C1 segment of cervical spinal cord (tissue), 14 donors: ENCODE measurements at regions not wholly inside any gene's neighbourhood (a gene's known extent, or its start where the extent isn't known, plus 50 kb on each side); places are given as distances from the start of the nearest gene placed in this dataset.

ENCODE experiments used
- DNase-seq, 14 donors: peaks; one replicate each; lab custom pipeline; 2025; lab: John Stamatoyannopoulos, UW

DNA sequence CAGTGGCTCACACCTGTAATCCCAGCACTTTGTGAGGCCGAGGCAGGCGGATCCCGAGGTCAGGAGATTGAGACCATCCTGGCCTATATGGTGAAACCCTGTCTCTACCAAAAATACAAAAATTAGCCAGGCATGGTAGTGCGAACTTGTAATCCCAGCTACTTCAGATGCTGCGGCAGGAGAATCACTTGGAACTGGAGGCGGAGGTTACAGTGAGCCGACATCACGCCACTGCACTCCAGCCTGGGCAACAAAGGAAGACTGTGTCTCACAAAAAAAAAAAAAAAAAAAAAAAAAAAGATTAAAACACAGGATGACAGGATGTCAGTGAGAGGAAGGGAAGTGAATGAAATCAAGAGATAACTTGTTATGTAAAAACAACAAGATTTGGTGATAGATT, 1158.5 kb downstream of the PCDH9 start:
- no peak for DNase-seq

DNA sequence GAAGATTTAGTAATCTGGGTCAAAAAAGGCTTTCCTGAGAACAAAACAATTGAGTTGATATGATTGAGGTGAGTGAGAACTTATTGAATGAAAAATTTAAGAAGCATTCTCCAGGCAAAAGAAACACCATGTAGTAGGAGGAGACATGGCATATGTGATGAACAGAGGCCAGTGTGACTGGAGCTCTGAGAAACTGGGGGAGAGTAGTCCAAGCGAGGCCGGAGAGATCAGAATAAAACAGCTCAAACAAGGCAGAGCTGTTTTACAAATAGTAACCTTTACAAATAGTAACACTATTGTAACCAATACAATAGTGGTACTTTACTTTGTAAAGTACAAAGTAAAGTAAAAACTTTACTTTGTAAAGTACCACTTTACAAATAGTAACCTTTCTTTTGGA, 1159.1 kb downstream of the PCDH9 start:
- DNase-seq = no peak

DNA sequence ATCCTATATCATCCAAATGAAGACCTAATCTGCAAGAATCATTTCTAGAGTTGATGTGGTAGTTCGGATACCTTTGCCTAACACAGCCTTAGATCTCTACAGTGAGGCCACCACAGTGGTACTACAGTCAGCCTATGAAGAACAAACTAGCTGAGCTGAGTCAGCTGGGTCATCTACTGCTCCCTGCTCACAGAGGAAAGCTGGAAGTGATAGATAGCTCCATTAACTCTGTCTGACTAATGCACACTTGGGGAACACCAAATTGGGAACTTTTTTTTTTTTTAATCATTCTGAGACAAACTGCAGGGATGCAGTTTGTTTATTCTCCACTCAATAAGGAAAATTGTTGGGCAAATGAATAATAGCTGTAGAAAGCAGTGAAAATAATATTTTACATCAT, 1160.6 kb downstream of the PCDH9 start:
- no peak for DNase-seq

DNA sequence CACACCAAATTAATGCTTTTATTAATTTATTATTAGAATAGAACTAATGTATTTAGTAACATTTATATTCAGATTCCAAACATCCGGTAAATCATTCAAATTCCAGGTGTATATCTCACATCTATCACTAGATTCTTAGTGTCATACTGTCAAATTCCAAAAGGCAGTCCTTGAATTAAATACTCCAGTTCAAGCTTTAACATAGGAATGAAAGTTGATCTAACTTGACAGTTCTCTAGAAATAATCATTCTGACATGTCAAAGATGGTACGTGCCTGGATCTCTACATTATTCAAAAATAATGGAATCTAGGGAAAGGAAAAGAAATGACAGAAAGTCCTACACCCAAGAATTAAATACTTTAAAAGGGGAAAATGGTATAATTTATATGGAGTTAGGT, 1161.5 kb downstream of the PCDH9 start:
- no peak for DNase-seq

DNA sequence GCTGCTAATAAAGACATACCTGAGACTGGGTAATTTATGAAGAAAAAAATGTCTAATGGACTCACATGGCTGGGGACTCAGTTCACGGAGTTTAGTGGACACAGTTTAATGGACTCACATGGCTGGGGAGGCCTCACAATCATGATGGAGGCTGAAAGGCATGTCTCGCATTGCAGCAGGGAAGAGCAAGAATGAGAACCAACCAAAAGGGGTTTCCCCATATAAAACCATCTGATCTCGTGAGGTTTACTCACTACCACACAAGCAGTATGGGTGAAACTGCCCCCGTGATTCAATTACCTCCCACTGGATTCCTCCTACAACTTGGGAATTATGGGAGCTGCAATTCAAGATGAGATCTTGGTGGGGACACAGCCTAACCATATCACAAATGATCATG, 1181.2 kb downstream of the PCDH9 start:
- DNase-seq = no peak

DNA sequence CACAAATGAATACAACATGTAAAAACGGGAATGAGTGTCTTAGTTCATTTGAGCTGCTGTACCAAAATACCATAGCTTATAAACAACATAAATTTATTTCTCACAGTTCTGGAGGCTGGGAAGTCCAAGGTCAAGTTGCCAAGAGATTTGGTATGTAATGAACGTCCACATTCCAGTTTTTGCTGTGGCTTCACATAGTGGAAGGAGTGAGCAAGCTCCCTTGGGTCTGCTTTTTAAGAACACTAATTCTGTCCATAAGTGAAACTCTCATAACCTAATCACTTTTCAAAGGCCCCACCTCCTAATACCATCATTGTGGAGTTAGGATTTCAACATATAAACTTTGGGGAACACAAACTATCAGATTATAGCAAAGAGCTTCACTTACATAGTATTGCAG, 1189.6 kb downstream of the PCDH9 start:
- no peak for DNase-seq

DNA sequence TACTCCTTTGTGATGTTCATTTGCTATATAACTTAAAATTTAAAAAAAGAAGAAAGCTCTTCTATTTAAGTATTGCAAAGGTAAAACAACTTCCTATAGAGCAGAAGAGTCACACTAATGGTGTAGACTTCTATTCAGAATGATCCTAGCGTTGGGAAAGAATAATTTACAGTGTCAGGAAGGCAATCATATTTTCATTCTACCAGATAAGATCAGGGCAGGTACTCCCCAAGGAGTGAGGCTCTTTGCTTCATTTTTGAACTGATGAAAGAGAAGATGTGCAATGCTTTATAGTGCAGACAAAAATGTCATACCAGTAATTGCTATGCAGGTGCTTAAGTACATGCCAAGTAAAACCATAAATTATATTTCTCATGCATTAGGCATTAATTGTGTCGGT, 1193.0 kb downstream of the PCDH9 start:
- no peak for DNase-seq

DNA sequence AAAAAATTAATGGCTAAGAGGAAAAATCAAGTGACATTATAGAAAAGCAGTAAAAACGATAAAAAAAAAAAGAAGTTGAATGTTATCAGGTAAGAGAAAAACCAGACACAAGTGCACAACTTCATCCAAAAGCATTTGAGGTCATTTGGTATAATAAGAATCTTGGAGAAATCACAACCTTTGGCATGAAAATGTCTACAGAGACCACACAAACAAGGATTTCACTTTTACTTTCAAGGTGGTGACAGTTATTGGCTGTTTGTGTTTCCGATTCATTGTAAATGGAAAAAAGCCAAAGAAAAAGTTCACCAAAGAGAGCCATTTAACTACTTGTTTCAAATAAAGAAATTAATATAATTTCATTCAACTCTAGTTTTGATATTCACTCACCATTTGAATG, 1193.5 kb downstream of the PCDH9 start:
- no peak for DNase-seq

DNA sequence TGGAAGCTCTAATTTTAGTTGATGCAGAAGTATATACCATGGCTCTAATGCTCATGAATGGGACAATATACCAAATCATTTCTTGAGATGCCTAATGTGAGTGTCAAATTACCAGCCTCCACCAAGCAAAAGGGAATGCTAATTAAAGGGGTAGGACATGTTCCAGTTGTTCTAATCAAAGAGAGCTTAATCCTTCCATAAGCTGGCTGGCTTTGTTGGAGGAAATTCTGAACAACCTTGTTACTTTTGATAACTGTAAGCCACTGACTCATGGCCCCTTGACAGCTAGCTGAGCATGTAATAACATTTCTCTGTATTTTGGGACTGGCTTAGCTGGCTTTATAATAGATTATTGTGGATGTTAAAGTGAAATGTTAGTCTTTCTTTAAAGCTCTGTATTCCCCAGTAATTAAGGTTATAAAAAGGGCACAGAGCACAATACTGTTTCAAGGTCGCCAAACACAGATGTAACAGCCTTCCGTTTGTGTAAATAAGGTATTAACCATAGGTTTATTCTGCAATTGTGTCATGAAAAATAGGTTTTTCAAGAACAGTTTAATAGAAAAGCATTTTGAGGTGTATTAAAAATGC, 1194.0 kb downstream of the PCDH9 start:
- no peak for DNase-seq

DNA sequence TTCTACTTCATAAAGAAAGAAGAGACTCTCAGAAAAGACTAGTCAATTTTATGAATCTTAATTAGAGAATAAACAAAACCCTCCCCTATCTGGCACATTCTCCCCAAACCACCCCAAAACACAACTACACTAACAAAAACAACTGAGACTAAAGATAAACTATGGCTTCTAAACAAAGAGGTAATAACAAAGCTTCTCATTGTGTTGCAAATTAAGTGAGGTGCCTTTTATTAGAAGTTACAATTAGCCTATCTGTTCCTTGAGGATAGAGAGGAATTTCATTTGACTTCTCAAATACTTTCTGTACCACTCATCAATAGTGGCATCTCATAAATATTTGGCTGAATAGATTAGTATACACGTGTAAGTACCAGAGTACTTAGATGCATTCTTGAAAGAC, 1196.2 kb downstream of the PCDH9 start:
- DNase-seq = no peak

DNA sequence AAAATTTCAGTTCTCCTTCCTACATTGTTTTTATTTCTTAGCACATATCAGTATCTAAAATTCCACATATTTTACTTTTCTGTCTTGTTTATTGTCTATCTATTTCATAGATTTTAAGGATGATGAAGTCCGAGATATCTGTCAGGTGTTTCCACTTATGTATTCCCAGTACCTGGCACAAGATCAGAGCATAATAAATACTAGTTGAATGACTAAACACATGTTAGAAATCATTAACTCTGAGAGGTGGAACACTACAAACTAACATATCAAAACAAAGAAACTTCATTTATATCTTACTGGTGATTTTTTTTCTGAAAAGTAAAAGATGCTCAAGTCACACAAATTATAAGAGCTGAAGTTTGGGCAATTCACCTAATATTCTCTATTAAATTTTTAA, 1208.3 kb downstream of the PCDH9 start:
- DNase-seq = no peak

DNA sequence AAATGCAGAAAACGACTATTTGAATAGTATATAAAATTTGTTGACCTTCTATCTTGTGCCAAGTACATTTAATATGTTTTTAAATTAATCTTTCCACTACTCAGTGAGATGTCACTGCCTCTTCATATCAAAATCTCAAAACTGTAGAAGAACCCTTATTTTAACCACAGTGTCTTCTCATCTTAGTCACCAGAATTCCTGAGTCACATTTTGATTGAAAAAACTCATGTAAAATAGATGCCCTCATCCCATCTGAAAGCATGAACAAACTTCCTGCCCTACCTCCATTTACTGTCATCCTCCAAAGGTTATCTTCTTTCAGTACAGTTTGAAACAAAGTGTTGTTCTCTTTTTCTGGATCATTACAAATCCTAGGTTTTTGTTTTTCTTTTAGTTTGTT, 1215.4 kb downstream of the PCDH9 start:
- no peak for DNase-seq

DNA sequence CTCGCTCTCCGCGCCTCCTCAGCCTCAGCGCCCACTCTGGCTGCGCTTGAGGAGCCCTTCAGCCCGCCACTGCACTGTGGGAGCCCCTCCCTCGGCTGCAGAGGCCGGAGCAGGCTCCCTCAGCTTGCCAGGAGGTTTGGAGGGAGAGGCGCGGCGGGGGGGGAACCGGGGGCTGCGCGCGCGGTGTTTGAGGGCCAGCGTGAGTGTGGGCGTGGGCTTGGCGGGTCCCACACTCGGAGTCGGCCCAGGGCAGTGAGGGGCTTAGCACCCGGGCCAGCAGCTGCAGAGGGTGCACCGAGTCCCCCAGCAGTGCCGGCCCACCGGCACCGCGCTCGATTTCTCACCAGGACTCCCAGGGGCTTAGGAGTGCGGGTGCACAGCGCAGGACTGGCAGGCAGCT, 1220.9 kb downstream of the PCDH9 start:
- no peak for DNase-seq

DNA sequence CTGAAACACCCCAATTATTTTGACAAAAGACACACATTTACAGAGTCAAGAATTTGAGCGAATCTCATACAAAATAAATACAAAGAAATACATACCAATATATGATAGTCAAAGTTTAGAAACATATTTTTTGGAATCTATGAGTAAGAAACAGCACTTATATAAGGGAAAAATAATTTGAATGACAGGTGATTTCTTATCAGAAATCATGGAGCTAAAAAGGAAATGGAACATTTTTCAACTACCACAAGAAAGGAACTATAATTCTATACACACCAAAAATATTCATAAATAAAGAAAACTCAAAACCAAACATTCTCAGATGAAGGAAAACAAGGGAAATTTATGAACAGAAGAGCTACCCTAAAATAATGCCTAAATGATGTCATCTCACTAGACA, 1226.6 kb downstream of the PCDH9 start:
- no peak for DNase-seq

DNA sequence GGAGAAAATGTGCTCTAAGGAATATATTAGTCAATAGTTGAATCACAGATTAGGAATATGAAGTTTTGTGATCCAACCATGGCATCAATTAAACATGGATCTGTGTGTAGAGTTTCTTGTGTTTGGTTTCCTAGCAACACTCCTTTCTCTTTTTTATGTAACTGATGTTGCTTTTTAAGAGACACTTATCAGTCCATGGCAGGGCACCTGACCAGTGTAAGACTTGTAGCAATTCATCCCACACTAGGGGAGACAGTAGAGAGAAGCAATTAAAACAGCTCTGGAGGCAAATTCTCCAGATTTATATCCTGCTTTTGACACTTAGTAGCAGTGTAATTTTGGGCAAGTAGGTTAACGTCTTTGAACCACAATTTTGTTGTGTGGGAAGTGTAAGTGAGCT, 1229.0 kb downstream of the PCDH9 start:
- DNase-seq = no peak

DNA sequence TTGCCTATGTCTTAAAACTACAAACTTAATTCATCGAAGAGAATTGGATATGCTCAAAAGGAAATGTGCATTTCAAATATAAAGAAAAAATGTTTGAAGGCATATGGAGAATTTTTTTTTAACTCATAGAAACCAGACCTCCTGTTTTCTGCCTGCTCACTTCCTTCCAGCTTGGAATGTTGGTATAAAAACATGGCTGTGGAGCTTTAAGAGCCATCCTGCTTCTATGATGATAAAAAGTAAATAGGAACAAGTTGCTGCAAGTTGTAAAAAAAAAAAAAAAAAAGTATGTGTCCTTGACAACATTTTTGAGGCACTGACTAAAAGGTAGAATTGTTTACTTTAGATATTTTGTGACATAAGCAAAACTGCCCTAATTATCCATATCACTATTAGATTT, 1230.7 kb downstream of the PCDH9 start:
- DNase-seq = no peak

DNA sequence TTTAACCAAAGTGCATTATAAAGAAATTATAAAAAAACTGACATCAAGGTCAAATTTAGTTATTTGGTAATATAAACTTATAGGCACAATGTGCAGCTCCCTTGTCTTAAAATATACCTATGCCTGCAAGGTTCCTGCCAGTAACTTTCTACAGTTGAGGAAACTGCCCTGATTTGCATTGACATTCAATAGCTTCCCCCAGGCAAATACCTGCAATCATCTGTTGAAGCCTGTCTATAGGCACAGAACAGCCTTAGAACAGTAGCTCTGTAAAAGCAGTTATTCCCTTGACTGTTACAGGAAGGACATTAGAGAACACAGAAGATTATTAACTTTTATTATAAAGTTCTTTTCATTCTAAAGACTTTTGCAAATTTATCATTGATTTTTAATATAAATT, 1239.5 kb downstream of the PCDH9 start:
- no peak for DNase-seq

DNA sequence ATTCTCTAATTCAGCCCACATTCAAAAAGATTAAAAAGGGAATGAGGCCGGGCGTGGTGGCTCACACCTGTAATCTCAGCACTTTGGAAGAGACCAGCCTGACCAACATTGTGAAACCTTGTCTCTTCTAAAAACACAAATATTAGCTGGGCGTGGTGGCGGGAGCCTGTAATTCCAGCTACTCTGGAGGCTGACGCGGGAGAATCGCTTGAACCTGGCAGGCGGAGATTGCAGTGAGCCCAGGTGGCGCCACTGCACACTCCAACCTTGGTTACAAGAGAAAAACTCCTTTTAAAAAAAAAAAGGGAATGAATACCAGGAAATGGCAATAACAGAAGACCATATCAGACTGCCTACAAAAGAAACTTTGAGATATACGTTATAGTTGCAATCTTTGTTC, 1244.5 kb downstream of the PCDH9 start:
- no peak for DNase-seq

DNA sequence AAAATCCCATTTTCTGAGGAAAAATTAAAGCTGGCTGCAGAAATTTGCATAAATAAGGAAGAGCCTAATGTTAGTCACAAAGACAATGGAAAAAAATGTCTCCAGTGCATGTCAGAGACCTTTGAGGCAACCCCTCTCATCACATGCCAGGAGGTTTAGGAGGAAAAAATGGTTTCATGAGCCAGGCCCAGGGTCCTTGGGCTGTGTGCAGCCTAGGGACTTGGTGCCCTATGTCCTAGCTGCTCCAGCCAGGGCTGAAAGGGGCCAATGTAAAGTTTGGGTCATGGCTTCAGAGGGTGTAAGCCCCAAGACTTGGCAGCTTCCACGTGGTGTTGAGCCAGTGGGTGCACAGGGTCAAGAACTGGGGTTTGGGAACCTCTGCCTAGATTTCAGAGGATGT, 1252.6 kb downstream of the PCDH9 start:
- DNase-seq = no peak

DNA sequence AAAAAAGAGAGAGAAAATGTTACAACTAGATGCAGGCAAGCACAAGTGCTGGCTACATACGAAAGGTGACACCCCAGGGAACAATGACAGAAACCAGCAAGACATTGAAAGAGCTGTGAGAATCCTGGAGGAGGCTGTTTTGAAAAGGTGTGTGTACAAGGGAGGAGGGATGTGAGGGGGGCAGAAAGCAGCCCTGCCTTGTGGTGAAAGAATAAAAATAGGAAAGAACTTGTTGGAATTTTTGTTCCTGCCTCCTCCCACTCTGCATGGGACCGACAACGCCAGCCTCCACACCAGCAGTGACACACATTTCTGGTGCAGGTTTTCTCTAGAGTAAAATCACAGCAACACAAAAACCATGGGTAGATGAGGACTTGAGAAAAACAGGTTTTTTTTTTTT, 1258.6 kb downstream of the PCDH9 start:
- no peak for DNase-seq

DNA sequence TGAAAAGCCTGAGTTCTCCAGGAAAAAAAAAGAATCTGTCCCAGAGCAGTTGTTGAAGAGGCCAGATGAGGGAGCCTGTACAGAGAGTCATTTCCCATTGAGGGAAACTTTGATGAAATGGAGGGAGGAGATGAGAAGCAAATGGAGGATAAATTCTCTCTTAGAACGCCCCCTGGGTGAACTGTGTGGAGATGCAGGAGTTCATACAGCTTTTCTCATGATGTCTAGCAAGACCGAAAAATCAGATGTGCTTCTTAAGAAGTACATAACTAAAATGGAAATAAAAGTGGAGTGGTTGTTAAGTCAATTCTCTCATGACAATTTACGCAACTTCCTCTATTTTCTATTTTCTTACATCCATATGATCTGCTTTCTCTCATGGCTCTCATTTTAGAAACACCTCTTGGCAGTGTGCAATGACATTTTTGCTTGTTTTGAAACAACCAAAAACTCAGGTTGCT, 1263.1 kb downstream of the PCDH9 start:
- DNase-seq = peak in 1 of 14 donors; percentile 1

DNA sequence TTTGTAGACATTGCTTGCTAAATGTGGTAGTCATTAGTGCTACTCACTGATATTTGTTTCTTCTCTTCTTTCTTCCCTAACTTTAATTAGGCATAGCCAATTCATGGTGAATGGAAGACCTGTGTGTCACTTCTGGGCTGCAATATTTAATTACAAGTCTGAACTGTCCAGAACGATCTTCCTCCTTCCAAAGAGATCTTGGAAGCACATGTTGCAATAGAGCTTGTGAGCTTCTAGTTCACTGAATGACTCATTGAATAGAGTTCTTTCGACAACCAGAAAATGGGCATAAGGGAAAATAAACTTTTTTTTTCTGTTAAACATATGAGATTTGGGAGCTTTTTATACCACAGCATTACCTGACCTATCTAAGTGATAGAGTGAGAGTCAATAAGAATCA, 1264.6 kb downstream of the PCDH9 start:
- peak in 1 of 14 donors; percentile 1 for DNase-seq

DNA sequence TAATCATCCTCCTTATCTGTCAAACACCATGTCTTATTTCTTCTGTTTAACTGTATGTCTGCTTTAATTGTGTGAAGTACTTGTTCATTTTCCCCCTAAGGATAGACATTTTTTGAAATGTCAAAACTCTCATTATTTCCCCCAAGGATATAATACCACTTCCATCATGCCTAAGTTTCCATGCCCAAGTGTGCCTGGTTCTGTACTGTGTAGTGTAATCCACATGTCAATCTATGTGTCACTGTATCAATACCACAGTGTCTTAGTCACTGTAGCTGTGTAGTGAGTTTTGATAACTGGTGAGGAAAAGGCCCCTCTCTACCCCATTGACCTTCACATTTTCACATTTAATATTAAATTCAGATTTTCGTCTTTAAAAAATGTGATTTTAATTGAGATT, 1265.5 kb downstream of the PCDH9 start:
- DNase-seq = no peak

DNA sequence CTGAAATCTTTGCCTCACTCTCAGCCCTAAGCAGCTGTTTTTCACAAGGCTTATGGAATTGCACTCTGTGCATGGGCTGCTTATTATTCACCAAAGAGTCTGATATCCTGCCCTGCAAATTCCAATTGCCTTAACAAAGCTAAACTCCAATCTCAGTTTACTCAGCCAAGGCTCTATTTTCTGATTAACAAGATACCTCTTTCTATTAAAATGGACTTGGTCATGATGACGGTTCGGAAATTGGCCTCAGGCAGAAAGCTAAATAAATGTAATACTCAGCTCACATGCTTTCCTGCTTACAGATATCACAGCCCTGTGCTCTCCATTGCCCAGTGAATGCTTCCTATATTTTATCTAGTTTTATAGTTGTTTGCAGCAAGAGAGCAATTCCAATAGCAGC, 1270.8 kb downstream of the PCDH9 start:
- DNase-seq = no peak
